NCI-H2227 (cell line): ENCODE measurements at regions not wholly inside any gene's neighbourhood (a gene's known extent, or its start where the extent isn't known, plus 50 kb on each side); places are given as distances from the start of the nearest gene placed in this dataset.

Experiments
- DNase-seq: peaks from one replicate; lab custom pipeline; 2025; ENCODE audit not compliant: unreplicated experiment; lab: John Stamatoyannopoulos, UW

DNA sequence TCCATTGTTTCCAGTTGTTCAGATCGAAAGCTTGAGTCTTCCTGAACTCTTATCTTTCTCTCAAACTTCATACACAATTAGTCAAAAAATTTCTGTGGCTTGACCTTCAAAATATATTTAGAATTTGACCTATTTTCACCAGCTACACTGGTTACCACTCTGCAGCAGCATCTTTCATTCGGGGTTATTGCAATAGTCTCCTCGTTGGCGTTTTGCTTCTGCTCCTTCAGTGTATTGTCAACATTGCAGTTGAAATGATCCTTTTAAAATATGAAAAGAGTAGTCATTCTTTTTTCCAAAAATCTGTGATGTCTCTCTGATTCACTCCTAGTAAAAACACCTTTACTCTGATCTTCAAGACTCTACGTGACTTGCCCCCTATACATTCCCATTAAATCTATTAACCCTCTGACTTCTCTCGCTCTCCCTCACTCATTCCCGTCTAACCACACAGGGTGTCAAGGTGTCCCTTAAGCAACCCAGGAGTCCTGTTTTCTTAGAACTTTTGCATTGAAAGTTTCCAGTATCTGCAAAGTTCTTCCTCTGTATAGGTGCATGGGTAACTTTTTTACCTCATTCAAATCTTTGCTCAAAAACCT, 480.2 kb upstream of the B3GALT2 start:
- DNase-seq: no peak

- DNase-seq: no peak
Observed at GRCh38 chr1:193663965-193664364, 477.6 kb upstream of the B3GALT2 start.

DNA sequence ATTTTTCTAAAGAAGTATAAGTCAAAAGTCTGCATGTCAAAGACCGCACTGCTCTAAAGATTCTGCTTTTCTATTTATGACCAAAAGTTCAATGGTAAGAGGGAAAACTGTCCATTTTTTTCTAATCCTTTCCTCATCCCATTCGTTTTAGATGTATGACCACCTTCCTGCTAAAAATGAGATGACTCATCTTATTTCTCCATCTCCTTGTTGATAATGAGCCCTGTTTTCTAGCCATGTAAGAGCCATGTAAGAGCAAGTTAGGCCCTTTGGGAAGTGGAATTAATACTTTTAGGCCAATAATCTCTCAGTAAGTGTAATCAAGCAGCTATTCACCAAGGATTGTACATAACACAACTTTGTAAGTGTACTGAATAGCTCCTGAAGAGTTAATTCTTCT, 475.6 kb upstream of the B3GALT2 start:
- DNase-seq: no peak

DNA sequence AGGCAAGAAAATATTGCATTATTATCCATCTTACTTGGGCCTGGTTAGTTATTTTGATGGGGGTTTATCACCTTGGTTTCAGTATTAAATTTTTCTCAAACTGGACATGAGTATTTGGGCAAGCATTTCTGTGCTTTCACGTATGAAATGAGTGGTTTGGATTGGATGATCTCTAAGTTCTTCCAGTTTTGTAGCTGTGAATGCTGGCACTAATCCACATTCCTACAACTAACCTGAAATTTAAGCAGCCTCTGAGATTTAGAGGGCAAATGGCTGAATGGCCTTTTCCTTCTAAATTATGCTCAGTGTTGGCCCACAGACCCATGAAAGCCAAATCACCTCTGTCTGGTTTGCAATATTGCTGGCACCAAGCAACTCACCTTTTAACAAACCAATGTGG, 475.0 kb upstream of the B3GALT2 start:
- DNase-seq: no peak

DNA sequence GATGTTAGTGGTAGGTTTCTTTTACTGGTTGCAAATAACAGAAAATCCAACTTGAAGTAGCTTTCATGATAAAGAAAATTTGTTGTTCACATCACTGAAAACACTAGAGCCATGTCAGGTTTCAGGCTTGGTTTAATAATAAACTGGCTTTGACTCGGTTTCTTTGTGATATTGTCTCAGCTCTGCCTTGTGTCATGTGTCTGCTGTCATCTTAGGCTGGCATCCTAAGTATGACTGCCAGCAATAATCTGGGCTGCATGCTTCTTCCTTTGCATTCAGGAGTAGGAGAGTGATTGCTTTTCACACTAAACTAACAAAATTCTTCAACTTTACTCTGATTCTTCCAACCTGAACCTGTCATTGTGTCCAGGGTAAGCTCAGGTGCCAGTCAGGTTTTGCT, 474.0 kb upstream of the B3GALT2 start:
- no peak for DNase-seq

DNA sequence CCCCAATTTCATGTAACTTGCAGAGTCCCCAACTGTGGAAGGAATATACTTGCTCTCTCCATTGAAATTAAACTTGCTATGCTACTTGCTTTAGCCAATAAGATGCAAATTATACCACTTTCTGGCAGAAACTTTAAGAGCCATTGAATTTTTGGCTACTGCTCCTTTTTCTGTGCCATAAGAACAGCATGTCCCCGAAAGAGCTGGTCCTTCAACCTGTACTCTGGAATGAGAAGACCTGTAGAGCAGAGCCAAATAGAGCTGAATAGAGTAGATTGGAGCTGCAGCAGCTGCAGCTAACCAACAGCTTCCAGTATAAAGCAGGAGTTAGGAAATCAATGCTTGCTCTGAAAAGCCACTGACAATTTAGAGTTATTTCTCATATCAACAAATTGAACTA, 472.3 kb upstream of the B3GALT2 start:
- no peak for DNase-seq

DNA sequence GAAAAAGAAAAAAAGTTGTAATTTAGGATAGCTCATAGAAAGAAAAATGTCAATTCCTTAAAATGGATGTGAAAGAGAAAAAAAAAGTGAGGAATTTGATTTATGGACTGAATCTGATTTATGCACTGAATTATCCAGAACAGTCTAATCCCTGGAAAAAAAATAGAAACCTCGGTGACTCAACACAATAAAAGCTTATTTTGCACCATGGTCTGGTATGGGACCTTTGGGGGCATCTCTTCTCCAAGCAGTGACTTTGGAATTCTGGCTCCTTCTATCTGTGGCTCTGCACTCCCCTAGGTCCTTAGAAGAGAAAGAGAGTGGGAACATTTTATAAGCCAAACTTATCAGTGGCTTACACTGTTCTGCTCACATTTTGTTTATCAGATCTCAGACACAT, 471.7 kb upstream of the B3GALT2 start:
- DNase-seq: no peak

GRCh38 chr1:193657552-193657951, 471.1 kb upstream of the B3GALT2 start:
- DNase-seq: no peak

- DNase-seq: no peak
Observed at GRCh38 chr1:193656841-193657240, 470.4 kb upstream of the B3GALT2 start.

GRCh38 chr1:193654951-193655735, 468.7 kb upstream of the B3GALT2 start:
- no peak for DNase-seq

- no peak for DNase-seq
Observed at GRCh38 chr1:193649587-193649986, 463.2 kb upstream of the B3GALT2 start.

GRCh38 chr1:193634876-193635275, 448.5 kb upstream of the B3GALT2 start:
- DNase-seq: no peak

GRCh38 chr1:193634470-193634869, 448.1 kb upstream of the B3GALT2 start:
- no peak for DNase-seq

GRCh38 chr1:193633991-193634390, 447.6 kb upstream of the B3GALT2 start:
- DNase-seq: no peak

DNA sequence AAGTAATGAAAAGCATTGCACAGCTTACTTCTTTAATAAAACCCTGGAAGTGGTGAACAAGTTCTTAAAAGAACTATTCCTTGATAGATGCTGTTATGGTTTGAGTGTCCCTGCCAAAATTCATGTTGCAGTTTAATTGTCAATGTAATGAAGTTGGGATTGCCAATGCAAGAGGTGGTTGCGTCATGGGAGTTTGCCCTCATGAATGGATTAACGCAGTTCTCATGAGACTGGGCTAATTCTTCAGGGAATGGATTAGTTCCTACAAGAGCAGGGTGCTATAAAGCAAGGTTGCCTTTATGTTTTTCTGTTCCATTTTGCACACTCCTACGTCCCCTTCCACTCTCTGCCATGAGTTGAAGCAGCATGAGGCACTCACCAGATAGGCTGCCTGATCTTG, 446.7 kb upstream of the B3GALT2 start:
- no peak for DNase-seq

- DNase-seq: no peak
Observed at GRCh38 chr1:193631306-193631705, 444.9 kb upstream of the B3GALT2 start.

GRCh38 chr1:193629875-193630274, 443.5 kb upstream of the B3GALT2 start:
- DNase-seq: no peak

DNA sequence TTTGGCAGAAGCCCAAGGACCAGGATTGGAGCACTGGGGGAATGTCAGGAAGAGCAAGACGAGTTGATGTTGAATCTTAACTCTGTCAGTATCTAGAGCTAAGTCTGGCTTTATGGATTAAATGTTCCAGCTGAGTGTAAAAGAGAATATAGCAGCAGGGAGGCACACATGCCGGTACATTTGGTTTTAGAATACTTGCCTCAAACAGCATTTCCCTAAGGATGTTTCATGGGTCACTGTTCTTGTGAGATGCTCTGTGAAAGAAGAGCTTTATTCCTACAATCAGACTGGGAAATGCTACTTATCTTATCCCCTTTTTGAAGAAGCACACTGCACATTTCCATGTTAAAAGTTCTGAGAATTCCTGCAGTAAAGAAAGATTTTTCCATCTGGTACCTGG, 440.3 kb upstream of the B3GALT2 start:
- no peak for DNase-seq

GRCh38 chr1:193625255-193625654, 438.8 kb upstream of the B3GALT2 start:
- DNase-seq: no peak

DNA sequence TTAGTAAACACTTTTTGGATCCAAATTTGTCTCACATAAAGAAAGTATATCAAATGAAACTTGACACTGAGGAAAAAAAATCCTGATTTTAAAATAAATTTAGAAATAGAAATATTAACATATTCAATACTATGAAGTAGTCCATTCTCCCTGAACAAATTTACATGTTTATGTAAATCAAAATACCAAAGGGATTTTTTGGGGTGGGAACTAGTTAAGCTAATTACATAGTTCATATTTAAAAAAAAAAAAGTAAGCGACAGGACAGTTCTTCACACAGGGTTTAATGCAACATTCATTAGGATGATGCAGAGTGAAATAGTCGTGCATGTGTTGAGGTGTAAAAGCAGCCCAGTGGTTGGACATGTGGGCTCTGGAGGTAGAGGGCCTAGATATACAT, 433.5 kb upstream of the B3GALT2 start:
- DNase-seq: no peak

DNA sequence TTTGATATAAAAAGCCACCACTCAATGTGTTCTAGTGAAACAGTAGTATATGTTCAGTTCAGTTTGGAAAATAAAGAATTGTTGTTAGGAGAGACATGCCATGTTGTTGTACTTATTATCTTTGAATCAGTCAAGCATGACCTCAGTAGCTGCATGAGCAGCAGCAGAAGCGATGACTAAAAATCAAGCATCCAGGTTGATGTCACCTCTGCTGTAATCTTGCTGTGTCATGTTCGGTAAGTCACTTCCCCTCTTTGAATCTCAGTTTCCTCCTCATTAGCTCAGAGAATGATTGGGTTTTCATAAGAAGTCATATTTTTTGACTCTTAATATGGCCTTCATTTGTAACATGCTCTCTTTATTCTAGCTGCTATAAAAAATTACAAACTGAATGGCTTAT, 428.4 kb upstream of the B3GALT2 start:
- DNase-seq: no peak

GRCh38 chr1:193614275-193614674, 427.9 kb upstream of the B3GALT2 start:
- DNase-seq: no peak

- DNase-seq: no peak
Observed at GRCh38 chr1:193613041-193613440, 426.6 kb upstream of the B3GALT2 start.
